SU-DHL-6 (cell line): ENCODE measurements at regions not wholly inside any gene's neighbourhood (a gene's known extent, or its start where the extent isn't known, plus 50 kb on each side); places are given as distances from the start of the nearest gene placed in this dataset.

Experiments
- CTCF ChIP-seq: fragments of 200-600 bp; sonication (generic); IDR thresholded peaks from one replicate; pipeline ENCODE4 v1.5.1; 2017; ENCODE audit warnings: antibody characterized with exemption, mild to moderate bottlenecking, low read length, moderate library complexity; ENCODE audit not compliant: insufficient read depth, poor library complexity, severe bottlenecking
- EZH2phosphoT487 ChIP-seq: fragments of 200-600 bp; sonication (generic), shearing (Covaris generic); conservative IDR thresholded peaks from 2 replicates; pipeline ENCODE4 v1.6.1; 2018; ENCODE audit warnings: mild to moderate bottlenecking, antibody characterized with exemption, low read length, moderate library complexity, mixed read lengths

GRCh38 chr2:223465793-223466192 is 136.4 kb downstream of the SCG2 start:
- TF ChIP-seq CTCF (no peak), EZH2phosphoT487 (no peak)
